Vagina (tissue), 2 donors: ENCODE measurements at regions not wholly inside any gene's neighbourhood (a gene's known extent, or its start where the extent isn't known, plus 50 kb on each side); places are given as distances from the start of the nearest gene placed in this dataset.

ENCODE experiments used
- DNase-seq, 2 donors: peaks; one replicate each; pipeline ENCODE4 v3.0.0-alpha.2; 2017; ENCODE audit errors: extremely low spot score in 2 of 2
- H3K27ac ChIP-seq: fragments of 200-600 bp; sonication (generic); one replicate; pipeline ENCODE4 v1.5.1; 2019
- H3K27me3 ChIP-seq: fragments of 200-600 bp; sonication (generic); one replicate; pipeline ENCODE4 v1.5.1; 2019
- H3K36me3 ChIP-seq, 2 donors: fragments of 200-600 bp; sonication (generic); one replicate each; pipeline ENCODE4 v1.5.1; 2017 to 2019
- H3K4me1 ChIP-seq: fragments of 200-600 bp; sonication (generic); one replicate; pipeline ENCODE4 v1.5.1; 2019
- H3K4me3 ChIP-seq, 2 donors: fragments of 200-600 bp; sonication (generic); 1 replicate in 1 of 2; 2 replicates in 1 of 2; pipeline ENCODE4 v1.5.1; 2016 to 2019
- H3K9me3 ChIP-seq: fragments of 200-600 bp; sonication (generic); one replicate; pipeline ENCODE4 v1.5.1; 2019
- CTCF ChIP-seq, 3 experiments: fragments of 450-650 bp in 2 of 3; fragments of 200-600 bp in 1 of 3; sonication (generic) in 1 of 3; IDR thresholded peaks; one replicate each; pipeline ENCODE4 v1.5.1; 2017 to 2019; ENCODE audit warnings: antibody characterized with exemption in 3 of 3, mild to moderate bottlenecking in 2 of 3, moderate library complexity in 2 of 3
- POLR2A ChIP-seq, 2 donors: fragments of 450-650 bp; IDR thresholded peaks; one replicate each; pipeline ENCODE4 v1.6.1; 2017; ENCODE audit warnings: antibody characterized with exemption in 2 of 2, mild to moderate bottlenecking in 2 of 2, moderate library complexity in 2 of 2
- POLR2AphosphoS5 ChIP-seq, 2 donors: sonication (generic); formaldehyde crosslinking; IDR thresholded peaks; one replicate each; pipeline ENCODE4 v1.9.0; 2017; ENCODE audit warnings: antibody characterized with exemption in 2 of 2, mild to moderate bottlenecking in 2 of 2, low read depth in 1 of 2; ENCODE audit not compliant: insufficient read depth in 1 of 2
- intact Hi-C: fragments of 100-400 bp; cut with DNase I; formaldehyde crosslinking; loops from one replicate; pipeline ENCODE4 v1.15.1; 2023

DNA sequence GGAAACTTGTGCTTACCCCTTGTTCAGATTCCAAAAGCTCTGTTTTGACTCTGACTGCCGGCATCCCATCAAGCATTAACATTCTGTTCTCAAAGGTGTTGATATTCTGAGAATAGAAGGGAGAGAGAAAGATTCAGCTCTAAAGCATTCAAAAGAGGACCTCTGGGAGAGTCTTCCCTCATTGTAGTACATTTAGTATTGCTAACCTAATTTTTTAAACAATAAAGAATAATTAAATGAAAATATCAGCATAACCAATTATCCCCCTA lies 190.3 kb downstream of the KLF12 start:
- no peak overlapping the region for H3K4me3 ChIP-seq
- no peak for TF ChIP-seq POLR2AphosphoS5 (IDR thresholded peaks at IDR 0.05; ENCODE audit: insufficient read depth in 1 of 2, low read depth in 1 of 2)
- no peak for TF ChIP-seq POLR2A (IDR thresholded peaks at IDR 0.05)
- no peak for TF ChIP-seq CTCF (IDR thresholded peaks at IDR 0.05)
- peaks cover 5% of the 10 kb centered on the region for H3K4me1 ChIP-seq
- H3K27me3 ChIP-seq = no peaks in the 10 kb centered on the region
- H3K9me3 ChIP-seq = no peaks in the 10 kb centered on the region
- no peak overlapping the region for H3K27ac ChIP-seq
- no peaks in the 10 kb centered on the region for H3K36me3 ChIP-seq
- no peak for DNase-seq
- intact Hi-C loops = no loop called here

DNA sequence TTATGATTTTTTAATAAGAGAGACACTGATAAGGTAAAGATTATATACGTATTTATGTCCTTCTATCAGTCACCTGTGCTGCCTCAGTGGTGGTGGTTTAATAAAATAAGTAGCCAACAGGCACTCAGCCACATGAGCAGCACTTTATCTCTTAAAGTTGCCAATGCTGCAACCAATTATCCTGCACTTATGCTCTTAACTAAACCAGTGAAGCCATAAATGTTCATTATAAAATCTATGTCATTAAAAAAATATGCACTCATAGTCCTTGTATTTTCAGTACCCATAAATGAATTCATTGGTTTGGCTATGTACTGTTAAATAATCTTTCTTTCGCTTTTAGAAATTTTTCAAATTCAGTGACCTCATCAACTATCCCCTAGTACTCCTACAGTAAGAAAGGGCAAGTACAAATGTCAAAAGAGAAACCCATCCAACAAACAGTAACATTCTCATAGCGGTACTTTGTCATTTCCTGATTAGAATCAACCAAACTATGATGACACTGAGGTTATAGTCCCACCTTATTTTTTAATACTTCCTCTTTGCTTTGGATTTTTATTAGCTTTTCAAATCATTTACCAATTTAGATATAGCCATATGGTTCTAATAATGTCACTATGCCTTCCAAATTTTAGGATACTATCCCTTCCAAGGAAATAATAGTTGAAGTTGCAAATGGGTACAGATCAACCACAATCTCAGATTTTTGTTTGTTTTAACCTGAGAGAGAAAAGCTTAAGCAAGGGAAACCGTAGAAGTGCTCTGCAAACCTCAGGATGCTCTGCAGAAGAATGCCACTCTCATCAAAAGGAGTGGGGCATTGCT lies 190.9 kb downstream of the KLF12 start:
- intact Hi-C loops = no loop called here
- H3K27me3 ChIP-seq = no peaks in the 10 kb centered on the region
- H3K4me1 ChIP-seq = peaks cover 2% of the 10 kb centered on the region
- TF ChIP-seq CTCF (IDR thresholded peaks at IDR 0.05) (no peak), POLR2AphosphoS5 (IDR thresholded peaks at IDR 0.05; ENCODE audit: insufficient read depth in 1 of 2, low read depth in 1 of 2) (no peak), POLR2A (IDR thresholded peaks at IDR 0.05) (no peak)
- H3K27ac ChIP-seq = no peak overlapping the region
- no peaks in the 10 kb centered on the region for H3K36me3 ChIP-seq
- H3K4me3 ChIP-seq = no peak overlapping the region
- DNase-seq = no peak
- H3K9me3 ChIP-seq = no peaks in the 10 kb centered on the region

- no peaks in the 10 kb centered on the region for H3K4me1 ChIP-seq
- no peaks in the 10 kb centered on the region for H3K27me3 ChIP-seq
- no peaks in the 10 kb centered on the region for H3K36me3 ChIP-seq
- TF ChIP-seq CTCF (IDR thresholded peaks at IDR 0.05) (no peak), POLR2AphosphoS5 (IDR thresholded peaks at IDR 0.05; ENCODE audit: insufficient read depth in 1 of 2, low read depth in 1 of 2) (no peak), POLR2A (IDR thresholded peaks at IDR 0.05) (no peak)
- H3K4me3 ChIP-seq = no peak overlapping the region
- intact Hi-C loops = no loop called here
- H3K9me3 ChIP-seq = no peaks in the 10 kb centered on the region
- no peak overlapping the region for H3K27ac ChIP-seq
- DNase-seq = no peak
These were observed 192.5 kb downstream of the KLF12 start for GRCh38 chr13:73941752-73942151.

GRCh38 chr13:73940098-73940497 lies 194.1 kb downstream of the KLF12 start:
- Histone ChIP-seq H3K4me1 (no peaks in the 10 kb centered on the region), H3K36me3 (no peaks in the 10 kb centered on the region), H3K27ac (no peak overlapping the region), H3K9me3 (no peaks in the 10 kb centered on the region), H3K4me3 (no peak overlapping the region), H3K27me3 (no peaks in the 10 kb centered on the region)
- no peak for TF ChIP-seq CTCF (IDR thresholded peaks at IDR 0.05)
- TF ChIP-seq POLR2AphosphoS5 (IDR thresholded peaks at IDR 0.05; ENCODE audit: insufficient read depth in 1 of 2, low read depth in 1 of 2) = no peak
- intact Hi-C loops = no loop called here
- no peak for DNase-seq

DNA sequence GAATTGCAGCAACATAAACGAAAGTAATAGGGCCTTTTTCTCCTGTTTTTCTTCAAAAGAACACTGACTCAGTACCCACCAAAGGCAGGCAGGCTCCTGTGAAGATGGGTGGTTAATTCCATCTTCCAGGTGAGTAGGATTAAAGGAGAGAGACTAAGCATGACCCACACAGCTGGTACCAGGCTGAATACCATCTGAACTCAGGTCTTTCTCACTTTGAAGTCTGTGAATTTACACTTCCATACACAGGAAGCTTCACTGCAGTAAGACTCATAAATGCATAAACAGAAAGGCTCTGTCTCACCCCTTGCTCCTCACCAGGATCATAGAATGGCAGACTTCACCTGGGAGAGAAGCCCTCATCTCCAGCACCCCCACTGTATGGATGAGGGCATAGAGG lies 194.6 kb downstream of the KLF12 start:
- H3K36me3 ChIP-seq = no peaks in the 10 kb centered on the region
- H3K27ac ChIP-seq = no peak overlapping the region
- no peaks in the 10 kb centered on the region for H3K9me3 ChIP-seq
- intact Hi-C loops = no loop called here
- H3K4me1 ChIP-seq = no peaks in the 10 kb centered on the region
- TF ChIP-seq POLR2A (IDR thresholded peaks at IDR 0.05) = no peak
- no peak for TF ChIP-seq CTCF (IDR thresholded peaks at IDR 0.05)
- no peak for TF ChIP-seq POLR2AphosphoS5 (IDR thresholded peaks at IDR 0.05; ENCODE audit: insufficient read depth in 1 of 2, low read depth in 1 of 2)
- no peak overlapping the region for H3K4me3 ChIP-seq
- no peak for DNase-seq
- H3K27me3 ChIP-seq = no peaks in the 10 kb centered on the region
